Chondrocyte (in vitro differentiated cells): ENCODE measurements at regions not wholly inside any gene's neighbourhood (a gene's known extent, or its start where the extent isn't known, plus 50 kb on each side); places are given as distances from the start of the nearest gene placed in this dataset.

Source experiments
- DNase-seq: peaks from one replicate; pipeline ENCODE4 v3.0.0; 2021; ENCODE audit warnings: mixed read lengths, low spot score
- H3K27ac Mint-ChIP-seq: one replicate; pipeline ENCODE4 v1.8.0; 2021; ENCODE audit warnings: mild to moderate bottlenecking, moderate library complexity, mixed read lengths; ENCODE audit not compliant: unreplicated experiment
- H3K27me3 Mint-ChIP-seq: 2 replicates; pipeline ENCODE4 v1.8.0; 2021; ENCODE audit warnings: low read depth, mixed read lengths
- H3K36me3 Mint-ChIP-seq: 2 replicates; pipeline ENCODE4 v1.8.0; 2021; ENCODE audit warnings: low read depth, mixed read lengths
- H3K4me1 Mint-ChIP-seq: 2 replicates; pipeline ENCODE4 v1.8.0; 2021; ENCODE audit warnings: low read depth, mild to moderate bottlenecking, mixed read lengths
- H3K4me3 Mint-ChIP-seq: one replicate; pipeline ENCODE4 v1.8.0; 2021; ENCODE audit warnings: mild to moderate bottlenecking, moderate library complexity, mixed read lengths; ENCODE audit not compliant: unreplicated experiment
- H3K9me3 Mint-ChIP-seq: 2 replicates; pipeline ENCODE4 v1.8.0; 2021; ENCODE audit warnings: low read depth, mixed read lengths
- CTCF ChIP-seq: fragments of 200-600 bp; sonication (generic); IDR thresholded peaks from 2 replicates; pipeline ENCODE4 v1.5.0; 2021; ENCODE audit warnings: antibody characterized with exemption, mild to moderate bottlenecking, moderate library complexity

- no peaks in the 10 kb centered on the region for H3K9me3 Mint-ChIP-seq
- H3K36me3 Mint-ChIP-seq, result no peaks in the 10 kb centered on the region
- H3K27me3 Mint-ChIP-seq, result no peaks in the 10 kb centered on the region
- no peak overlapping the region for H3K27ac Mint-ChIP-seq
- no peaks in the 10 kb centered on the region for H3K4me1 Mint-ChIP-seq
- H3K4me3 Mint-ChIP-seq, result no peak overlapping the region
- no peak for TF ChIP-seq CTCF
- no peak for DNase-seq
Measured at GRCh38 chr16:61564716-61565115, 471.5 kb downstream of the CDH8 start.

DNA sequence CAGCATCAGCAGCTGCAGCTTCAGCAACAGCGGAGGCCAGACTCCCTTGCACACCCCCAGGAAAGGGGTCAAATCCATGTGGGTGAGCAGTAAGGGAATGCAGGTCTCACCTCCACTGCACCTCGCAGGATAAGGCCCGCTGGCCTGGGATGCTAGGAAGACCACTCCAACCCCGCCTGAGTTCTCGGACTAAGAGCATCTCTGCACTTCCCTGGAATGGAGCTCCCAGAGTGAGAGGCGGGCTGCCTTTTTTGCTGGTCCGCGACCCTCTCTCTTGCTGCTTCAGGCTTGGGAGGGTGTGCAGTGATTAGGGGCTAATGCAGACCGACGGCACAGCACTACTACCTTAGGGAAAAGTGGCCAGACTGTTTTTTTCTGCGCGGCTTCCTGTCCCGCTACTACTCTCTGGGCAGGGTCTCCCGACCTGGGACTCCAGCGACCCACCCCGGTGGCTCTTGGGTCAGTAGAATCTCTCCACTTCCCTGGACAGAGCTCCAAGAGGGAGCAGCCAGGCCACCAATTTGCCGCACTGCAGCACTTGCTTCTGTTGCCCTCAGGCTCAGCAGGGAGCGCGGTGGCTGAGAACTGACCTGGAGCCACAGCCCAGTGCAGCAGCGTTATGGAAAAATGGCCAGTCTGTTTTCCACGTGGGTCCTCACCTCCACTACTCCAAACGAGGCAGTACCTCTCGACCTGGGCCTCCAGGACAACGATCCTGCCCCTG lies 480.4 kb downstream of the CDH8 start:
- no peaks in the 10 kb centered on the region for H3K4me1 Mint-ChIP-seq
- DNase-seq, result peak; percentile 80
- no peaks in the 10 kb centered on the region for H3K27me3 Mint-ChIP-seq
- H3K27ac Mint-ChIP-seq, result no peak overlapping the region
- H3K4me3 Mint-ChIP-seq, result no peak overlapping the region
- no peaks in the 10 kb centered on the region for H3K9me3 Mint-ChIP-seq
- no peaks in the 10 kb centered on the region for H3K36me3 Mint-ChIP-seq
- no peak for TF ChIP-seq CTCF

GRCh38 chr16:61549327-61549726 lies 486.9 kb downstream of the CDH8 start:
- H3K27ac Mint-ChIP-seq, result no peak overlapping the region
- TF ChIP-seq CTCF, result no peak

GRCh38 chr16:61547626-61548025 lies 488.6 kb downstream of the CDH8 start:
- Mint-ChIP-seq H3K27ac (no peak overlapping the region), H3K27me3 (no peaks in the 10 kb centered on the region), H3K4me3 (no peak overlapping the region), H3K36me3 (no peaks in the 10 kb centered on the region), H3K9me3 (no peaks in the 10 kb centered on the region), H3K4me1 (no peaks in the 10 kb centered on the region)
- no peak for DNase-seq
- TF ChIP-seq CTCF, result no peak

More at GRCh38 chr16:61549327-61549726, 486.9 kb downstream of the CDH8 start:
- H3K36me3 Mint-ChIP-seq, result no peaks in the 10 kb centered on the region
- no peaks in the 10 kb centered on the region for H3K27me3 Mint-ChIP-seq
- H3K4me1 Mint-ChIP-seq, result no peaks in the 10 kb centered on the region
- no peak for DNase-seq
- no peak overlapping the region for H3K4me3 Mint-ChIP-seq
- no peaks in the 10 kb centered on the region for H3K9me3 Mint-ChIP-seq

DNA sequence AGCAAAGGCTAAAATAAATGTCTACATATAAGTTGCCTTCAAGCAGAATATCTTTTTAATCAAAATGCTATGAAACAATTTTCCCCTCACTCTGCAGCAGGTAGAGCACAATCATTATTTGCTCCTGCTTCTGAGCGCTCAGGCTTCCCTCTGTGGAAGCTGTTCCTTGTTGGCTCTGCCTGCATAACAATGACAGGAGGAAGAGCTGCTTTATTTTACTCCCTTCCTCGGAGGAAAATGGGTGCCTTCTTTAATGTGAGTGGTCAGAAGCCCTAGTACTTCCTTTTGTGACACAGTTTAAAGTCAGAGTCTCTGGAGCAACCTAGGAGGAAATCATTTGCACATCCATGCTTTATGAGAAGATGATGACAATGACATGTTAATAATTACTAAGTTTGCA lies 492.1 kb downstream of the CDH8 start:
- Mint-ChIP-seq H3K27me3 (peaks cover 2% of the 10 kb centered on the region), H3K4me3 (no peak overlapping the region), H3K36me3 (no peaks in the 10 kb centered on the region), H3K27ac (no peak overlapping the region), H3K9me3 (no peaks in the 10 kb centered on the region), H3K4me1 (no peaks in the 10 kb centered on the region)
- no peak for DNase-seq
- TF ChIP-seq CTCF, result no peak
